ENCODE measurements at regions not wholly inside any gene's neighbourhood (a gene's known extent, or its start where the extent isn't known, plus 50 kb on each side); places are given as distances from the start of the nearest gene placed in this dataset.
"Not testable (repeated sequence)": the region's sequence is repeated elsewhere in the genome, so short reads cannot be mapped to it uniquely, and the experiment has no call there.

- Histone ChIP-seq H3K27ac (ENCODE audit: low read depth, low read length) (no peak overlapping the region), H3K9me3 (ENCODE audit: control insufficient read depth in 1 of 2, low read length in 2 of 2) (peaks cover 0 to 6% of the 10 kb centered on the region in 2 donors), H3K4me1 (ENCODE audit: control insufficient read depth in 1 of 2, insufficient read depth in 2 of 2, low read length in 2 of 2) (no peaks in the 10 kb centered on the region), H3K4me3 (ENCODE audit: low read depth in 1 of 2, low read length in 2 of 2) (no peak overlapping the region), H3K27me3 (ENCODE audit: control insufficient read depth in 1 of 2, insufficient read depth in 2 of 2, low read length in 2 of 2) (no peaks in the 10 kb centered on the region), H3K36me3 (ENCODE audit: control insufficient read depth in 1 of 2, insufficient read depth in 2 of 2, low read length in 2 of 2) (no peaks in the 10 kb centered on the region), H3K9ac (ENCODE audit: low read depth in 1 of 2, low read length in 2 of 2) (no peak overlapping the region)
Observed at GRCh38 chr5:130529111-130529510, 624.8 kb downstream of the CHSY3 start.

GRCh38 chr5:130528474-130528873, 624.2 kb downstream of the CHSY3 start:
- Histone ChIP-seq H3K4me1 (ENCODE audit: control insufficient read depth in 1 of 2, insufficient read depth in 2 of 2, low read length in 2 of 2) (no peaks in the 10 kb centered on the region), H3K27ac (ENCODE audit: low read depth, low read length) (no peak overlapping the region), H3K9me3 (ENCODE audit: control insufficient read depth in 1 of 2, low read length in 2 of 2) (peaks cover 0 to under 1% of the 10 kb centered on the region in 2 donors), H3K27me3 (ENCODE audit: control insufficient read depth in 1 of 2, insufficient read depth in 2 of 2, low read length in 2 of 2) (no peaks in the 10 kb centered on the region), H3K9ac (ENCODE audit: low read depth in 1 of 2, low read length in 2 of 2) (no peak overlapping the region), H3K4me3 (ENCODE audit: low read depth in 1 of 2, low read length in 2 of 2) (no peak overlapping the region), H3K36me3 (ENCODE audit: control insufficient read depth in 1 of 2, insufficient read depth in 2 of 2, low read length in 2 of 2) (no peaks in the 10 kb centered on the region)

GRCh38 chr5:130526708-130527107, 622.4 kb downstream of the CHSY3 start:
- H3K36me3 ChIP-seq (ENCODE audit: control insufficient read depth in 1 of 2, insufficient read depth in 2 of 2, low read length in 2 of 2), result no peaks in the 10 kb centered on the region
- no peaks in the 10 kb centered on the region for H3K27me3 ChIP-seq (ENCODE audit: control insufficient read depth in 1 of 2, insufficient read depth in 2 of 2, low read length in 2 of 2)
- H3K4me3 ChIP-seq (ENCODE audit: low read depth in 1 of 2, low read length in 2 of 2), result no peak overlapping the region
- H3K9me3 ChIP-seq (ENCODE audit: control insufficient read depth in 1 of 2, low read length in 2 of 2), result no peaks in the 10 kb centered on the region
- no peaks in the 10 kb centered on the region for H3K4me1 ChIP-seq (ENCODE audit: control insufficient read depth in 1 of 2, insufficient read depth in 2 of 2, low read length in 2 of 2)
- H3K27ac ChIP-seq (ENCODE audit: low read depth, low read length), result no peak overlapping the region
- H3K9ac ChIP-seq (ENCODE audit: low read depth in 1 of 2, low read length in 2 of 2), result no peak overlapping the region

DNA sequence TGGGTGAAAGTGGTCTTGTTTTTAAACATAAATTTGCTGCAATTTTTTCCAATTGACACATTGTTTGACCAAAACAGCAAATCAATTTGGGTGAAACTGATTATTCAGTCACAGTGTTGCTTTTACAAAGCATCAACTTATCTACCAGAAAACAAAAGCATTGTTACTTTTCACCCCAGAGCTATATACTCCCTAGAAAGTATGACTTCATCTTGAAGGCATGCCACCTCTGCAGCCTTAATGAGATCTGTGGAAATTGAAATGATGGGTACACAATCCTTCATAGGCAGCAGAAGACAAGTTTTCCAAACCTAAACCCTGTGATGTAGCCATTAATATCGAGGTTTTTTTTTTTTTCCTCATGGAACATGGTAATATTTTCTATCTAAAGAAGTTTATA, 615.9 kb downstream of the CHSY3 start:
- H3K4me3 ChIP-seq (ENCODE audit: low read depth in 1 of 2, low read length in 2 of 2), result no peak overlapping the region
- H3K4me1 ChIP-seq (ENCODE audit: control insufficient read depth in 1 of 2, insufficient read depth in 2 of 2, low read length in 2 of 2), result no peaks in the 10 kb centered on the region
- H3K27me3 ChIP-seq (ENCODE audit: control insufficient read depth in 1 of 2, insufficient read depth in 2 of 2, low read length in 2 of 2), result no peaks in the 10 kb centered on the region

GRCh38 chr5:130514984-130515690, 610.9 kb downstream of the CHSY3 start:
- H3K4me3 ChIP-seq (ENCODE audit: low read depth in 1 of 2, low read length in 2 of 2), result no peak overlapping the region

More for the DNA sequence above, 615.9 kb downstream of the CHSY3 start:
- H3K9me3 ChIP-seq (ENCODE audit: control insufficient read depth in 1 of 2, low read length in 2 of 2), result peaks cover 2 to 5% of the 10 kb centered on the region in 2 donors
- H3K9ac ChIP-seq (ENCODE audit: low read depth in 1 of 2, low read length in 2 of 2), result no peak overlapping the region
- no peak overlapping the region for H3K27ac ChIP-seq (ENCODE audit: low read depth, low read length)
- no peaks in the 10 kb centered on the region for H3K36me3 ChIP-seq (ENCODE audit: control insufficient read depth in 1 of 2, insufficient read depth in 2 of 2, low read length in 2 of 2)

DNA sequence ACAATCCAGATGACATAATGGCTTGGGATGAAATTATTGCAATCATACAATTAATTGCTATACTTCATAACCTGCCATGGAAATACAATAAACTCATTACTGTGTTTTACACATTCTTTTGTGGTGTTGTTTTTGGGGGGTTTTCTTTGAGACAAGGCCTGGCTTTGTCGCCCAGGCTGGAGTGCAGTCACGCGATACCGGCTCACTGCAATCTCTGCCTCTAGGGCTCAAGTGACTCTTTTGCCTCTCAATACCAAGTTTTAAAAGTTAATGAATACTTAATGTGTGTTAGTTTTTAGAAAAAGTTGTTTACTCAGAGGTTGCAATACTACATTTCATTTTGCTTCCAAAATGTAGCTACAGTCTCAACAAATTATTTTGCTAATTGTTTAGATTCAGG, 598.4 kb downstream of the CHSY3 start:
- no peak overlapping the region for H3K4me3 ChIP-seq (ENCODE audit: low read depth in 1 of 2, low read length in 2 of 2)
- no peaks in the 10 kb centered on the region for H3K36me3 ChIP-seq (ENCODE audit: control insufficient read depth in 1 of 2, insufficient read depth in 2 of 2, low read length in 2 of 2)
- H3K9ac ChIP-seq (ENCODE audit: low read depth in 1 of 2, low read length in 2 of 2), result no peak overlapping the region
- no peaks in the 10 kb centered on the region for H3K9me3 ChIP-seq (ENCODE audit: control insufficient read depth in 1 of 2, low read length in 2 of 2)
- no peaks in the 10 kb centered on the region for H3K27me3 ChIP-seq (ENCODE audit: control insufficient read depth in 1 of 2, insufficient read depth in 2 of 2, low read length in 2 of 2)
- no peaks in the 10 kb centered on the region for H3K4me1 ChIP-seq (ENCODE audit: control insufficient read depth in 1 of 2, insufficient read depth in 2 of 2, low read length in 2 of 2)
- H3K27ac ChIP-seq (ENCODE audit: low read depth, low read length), result no peak overlapping the region

More at GRCh38 chr5:130514984-130515690, 610.9 kb downstream of the CHSY3 start:
- no peaks in the 10 kb centered on the region for H3K27me3 ChIP-seq (ENCODE audit: control insufficient read depth in 1 of 2, insufficient read depth in 2 of 2, low read length in 2 of 2)
- no peaks in the 10 kb centered on the region for H3K4me1 ChIP-seq (ENCODE audit: control insufficient read depth in 1 of 2, insufficient read depth in 2 of 2, low read length in 2 of 2)
- peaks cover 2 to 5% of the 10 kb centered on the region in 2 donors for H3K9me3 ChIP-seq (ENCODE audit: control insufficient read depth in 1 of 2, low read length in 2 of 2)
- H3K27ac ChIP-seq (ENCODE audit: low read depth, low read length), result no peak overlapping the region
- no peaks in the 10 kb centered on the region for H3K36me3 ChIP-seq (ENCODE audit: control insufficient read depth in 1 of 2, insufficient read depth in 2 of 2, low read length in 2 of 2)
- no peak overlapping the region for H3K9ac ChIP-seq (ENCODE audit: low read depth in 1 of 2, low read length in 2 of 2)

DNA sequence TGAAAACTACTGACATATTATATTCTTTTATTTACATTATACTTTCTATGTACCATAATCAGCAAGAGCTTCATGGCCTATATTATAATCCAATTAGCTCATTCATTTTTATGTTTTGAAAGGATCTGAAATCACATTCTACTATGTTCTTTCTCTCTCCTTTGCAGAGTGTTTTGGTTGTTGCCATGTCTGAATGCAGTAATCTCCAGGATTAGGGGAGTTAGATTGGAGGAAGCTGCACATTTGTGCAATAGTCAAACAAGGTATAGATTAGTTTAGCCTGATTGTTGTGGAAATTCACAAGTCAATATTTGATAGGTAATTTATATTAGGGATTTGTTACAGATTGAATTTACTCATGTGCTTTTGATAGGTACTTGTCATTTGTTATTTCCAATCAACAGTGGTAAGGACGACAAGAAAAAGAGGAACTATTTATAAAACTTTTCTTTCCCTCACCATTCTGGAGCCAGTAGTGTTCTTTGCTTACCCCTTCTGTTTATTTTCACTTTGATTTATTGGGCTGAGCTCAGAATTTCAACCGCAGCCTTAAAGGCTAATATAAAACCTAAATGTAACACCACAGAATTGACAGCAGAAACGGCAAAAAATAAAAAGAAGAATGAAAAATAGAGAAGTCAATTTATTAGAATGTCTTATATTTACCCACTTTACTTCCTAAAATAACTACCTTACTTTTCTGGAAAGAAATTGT, 597.0 kb downstream of the CHSY3 start:
- H3K9ac ChIP-seq (ENCODE audit: low read depth in 1 of 2, low read length in 2 of 2), result no peak overlapping the region
- H3K36me3 ChIP-seq (ENCODE audit: control insufficient read depth in 1 of 2, insufficient read depth in 2 of 2, low read length in 2 of 2), result no peaks in the 10 kb centered on the region
- no peak overlapping the region for H3K4me3 ChIP-seq (ENCODE audit: low read depth in 1 of 2, low read length in 2 of 2)
- no peaks in the 10 kb centered on the region for H3K27me3 ChIP-seq (ENCODE audit: control insufficient read depth in 1 of 2, insufficient read depth in 2 of 2, low read length in 2 of 2)
- peaks cover 0 to under 1% of the 10 kb centered on the region in 2 donors for H3K9me3 ChIP-seq (ENCODE audit: control insufficient read depth in 1 of 2, low read length in 2 of 2)
- H3K27ac ChIP-seq (ENCODE audit: low read depth, low read length), result no peak overlapping the region
- H3K4me1 ChIP-seq (ENCODE audit: control insufficient read depth in 1 of 2, insufficient read depth in 2 of 2, low read length in 2 of 2), result no peaks in the 10 kb centered on the region

GRCh38 chr5:130500495-130500894, 596.2 kb downstream of the CHSY3 start:
- H3K4me3 ChIP-seq (ENCODE audit: low read depth in 1 of 2, low read length in 2 of 2); H3K36me3 ChIP-seq (ENCODE audit: control insufficient read depth in 1 of 2, insufficient read depth in 2 of 2, low read length in 2 of 2); H3K9ac ChIP-seq (ENCODE audit: low read depth in 1 of 2, low read length in 2 of 2); H3K4me1 ChIP-seq (ENCODE audit: control insufficient read depth in 1 of 2, insufficient read depth in 2 of 2, low read length in 2 of 2); H3K27ac ChIP-seq (ENCODE audit: low read depth, low read length); H3K9me3 ChIP-seq (ENCODE audit: control insufficient read depth in 1 of 2, low read length in 2 of 2); H3K27me3 ChIP-seq (ENCODE audit: control insufficient read depth in 1 of 2, insufficient read depth in 2 of 2, low read length in 2 of 2): not testable (repeated sequence)

DNA sequence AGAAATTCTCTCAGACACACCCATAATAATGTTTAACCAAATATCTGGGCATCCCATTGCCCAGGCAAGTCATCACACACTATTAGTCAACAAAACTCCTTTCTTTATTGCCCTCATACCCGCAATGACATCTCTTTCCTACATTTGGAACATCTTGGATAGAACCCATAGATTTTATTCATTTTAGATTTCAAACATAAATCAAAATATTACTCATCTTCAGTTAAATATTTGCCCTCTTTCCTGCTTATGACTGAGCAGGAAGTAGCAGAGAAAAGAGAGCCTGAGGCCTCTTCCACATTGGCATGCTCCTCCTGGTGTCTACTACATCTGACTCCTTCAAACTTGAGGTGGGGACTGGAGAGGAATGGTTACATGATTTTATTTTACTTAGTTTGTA, 592.0 kb downstream of the CHSY3 start:
- Histone ChIP-seq H3K9me3 (ENCODE audit: control insufficient read depth in 1 of 2, low read length in 2 of 2) (peaks cover 0 to 10% of the 10 kb centered on the region in 2 donors), H3K4me3 (ENCODE audit: low read depth in 1 of 2, low read length in 2 of 2) (no peak overlapping the region), H3K36me3 (ENCODE audit: control insufficient read depth in 1 of 2, insufficient read depth in 2 of 2, low read length in 2 of 2) (no peaks in the 10 kb centered on the region), H3K9ac (ENCODE audit: low read depth in 1 of 2, low read length in 2 of 2) (no peak overlapping the region), H3K4me1 (ENCODE audit: control insufficient read depth in 1 of 2, insufficient read depth in 2 of 2, low read length in 2 of 2) (no peaks in the 10 kb centered on the region), H3K27me3 (ENCODE audit: control insufficient read depth in 1 of 2, insufficient read depth in 2 of 2, low read length in 2 of 2) (no peaks in the 10 kb centered on the region), H3K27ac (ENCODE audit: low read depth, low read length) (no peak overlapping the region)

DNA sequence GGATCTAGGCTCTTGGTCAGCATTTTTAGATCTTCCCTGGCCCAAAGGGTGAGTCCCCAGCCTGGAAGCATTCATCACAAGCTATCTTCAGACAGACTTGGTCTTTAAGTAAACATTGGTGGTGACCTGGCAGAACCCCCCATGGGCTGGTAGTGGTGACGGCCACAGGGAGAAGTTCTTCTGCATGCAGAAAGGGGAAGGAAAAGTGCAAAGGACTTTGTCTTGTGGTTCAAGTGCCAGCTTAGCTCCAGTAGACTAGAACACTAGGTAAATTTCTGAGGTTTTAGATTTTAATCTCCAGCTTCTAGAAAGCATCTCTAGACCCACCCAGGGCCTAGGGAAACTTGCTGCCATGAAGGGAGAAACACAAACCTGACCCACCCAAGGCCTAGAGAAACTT, 584.0 kb downstream of the CHSY3 start:
- Histone ChIP-seq H3K36me3 (ENCODE audit: control insufficient read depth in 1 of 2, insufficient read depth in 2 of 2, low read length in 2 of 2) (no peaks in the 10 kb centered on the region), H3K9ac (ENCODE audit: low read depth in 1 of 2, low read length in 2 of 2) (no peak overlapping the region), H3K27me3 (ENCODE audit: control insufficient read depth in 1 of 2, insufficient read depth in 2 of 2, low read length in 2 of 2) (no peaks in the 10 kb centered on the region), H3K27ac (ENCODE audit: low read depth, low read length) (no peak overlapping the region), H3K4me1 (ENCODE audit: control insufficient read depth in 1 of 2, insufficient read depth in 2 of 2, low read length in 2 of 2) (no peaks in the 10 kb centered on the region), H3K4me3 (ENCODE audit: low read depth in 1 of 2, low read length in 2 of 2) (no peak overlapping the region), H3K9me3 (ENCODE audit: control insufficient read depth in 1 of 2, low read length in 2 of 2) (peaks cover 0 to 1% of the 10 kb centered on the region in 2 donors)
